ENCODE measurements at regions not wholly inside any gene's neighbourhood (a gene's known extent, or its start where the extent isn't known, plus 50 kb on each side); places are given as distances from the start of the nearest gene placed in this dataset.
"Not testable (repeated sequence)": the region's sequence is repeated elsewhere in the genome, so short reads cannot be mapped to it uniquely, and the experiment has no call there.

- intact Hi-C loops (cut with DNase I), result no loop called here
- TF ChIP-seq POLR2A (IDR thresholded peaks at IDR 0.05), result no peak
- TF ChIP-seq CTCF (IDR thresholded peaks at IDR 0.05), result no peak
These were observed 328.6 kb downstream of the PLPP3 start for GRCh38 chr1:56250809-56251208.

GRCh38 chr1:56249234-56249633 lies 330.1 kb downstream of the PLPP3 start:
- TF ChIP-seq CTCF (IDR thresholded peaks at IDR 0.05) (no peak), POLR2A (IDR thresholded peaks at IDR 0.05) (no peak)
- intact Hi-C loops (cut with DNase I), result no loop called here
- no peaks in the 10 kb centered on the region for H3K4me1 ChIP-seq
- no peaks in the 10 kb centered on the region for H3K27me3 ChIP-seq
- H3K9me3 ChIP-seq, result no peaks in the 10 kb centered on the region
- H3K4me3 ChIP-seq, result no peak overlapping the region
- no peaks in the 10 kb centered on the region for H3K36me3 ChIP-seq
- H3K27ac ChIP-seq, result no peak overlapping the region
- WGBS, 2 donors, result 40 to 64% methylated on average over 2 of the region's 2 CpGs
- no peak for DNase-seq

More at GRCh38 chr1:56250809-56251208, 328.6 kb downstream of the PLPP3 start:
- no peaks in the 10 kb centered on the region for H3K9me3 ChIP-seq
- DNase-seq, result no peak
- no peaks in the 10 kb centered on the region for H3K27me3 ChIP-seq
- WGBS, 2 donors, result 100% methylated on average over 1 of the region's 1 CpG
- no peak overlapping the region for H3K4me3 ChIP-seq
- no peaks in the 10 kb centered on the region for H3K4me1 ChIP-seq
- no peak overlapping the region for H3K27ac ChIP-seq
- no peaks in the 10 kb centered on the region for H3K36me3 ChIP-seq

- Histone ChIP-seq H3K9me3 (no peaks in the 10 kb centered on the region), H3K4me3 (no peak overlapping the region), H3K27ac (no peak overlapping the region), H3K4me1 (no peaks in the 10 kb centered on the region), H3K27me3 (no peaks in the 10 kb centered on the region), H3K36me3 (no peaks in the 10 kb centered on the region)
- TF ChIP-seq POLR2A (IDR thresholded peaks at IDR 0.05) (no peak), CTCF (IDR thresholded peaks at IDR 0.05) (no peak)
- WGBS, 2 donors, result 95 to 100% methylated on average over 1 of the region's 1 CpG
- no peak for DNase-seq
- intact Hi-C loops (cut with DNase I), result no loop called here
These were observed 331.2 kb downstream of the PLPP3 start for GRCh38 chr1:56248138-56248537.

GRCh38 chr1:56246726-56247125 lies 332.6 kb downstream of the PLPP3 start:
- DNase-seq; H3K4me3 ChIP-seq; H3K4me1 ChIP-seq; H3K9me3 ChIP-seq; H3K27me3 ChIP-seq; intact Hi-C loops (cut with DNase I); H3K36me3 ChIP-seq; H3K27ac ChIP-seq: not testable (repeated sequence)
- 85 to 90% methylated on average over 2 of the region's 2 CpGs for WGBS, 2 donors

- Histone ChIP-seq H3K4me1 (no peaks in the 10 kb centered on the region), H3K4me3 (no peak overlapping the region), H3K9me3 (no peaks in the 10 kb centered on the region), H3K27me3 (no peaks in the 10 kb centered on the region), H3K36me3 (no peaks in the 10 kb centered on the region), H3K27ac (no peak overlapping the region)
- intact Hi-C loops (cut with DNase I), result no loop called here
- TF ChIP-seq CTCF (IDR thresholded peaks at IDR 0.05), result no peak
- no peak for TF ChIP-seq POLR2A (IDR thresholded peaks at IDR 0.05)
- 39 to 46% methylated on average over 1 of the region's 1 CpG for WGBS, 2 donors
- no peak for DNase-seq
These were observed 339.0 kb downstream of the PLPP3 start for GRCh38 chr1:56240400-56240799.

GRCh38 chr1:56237491-56238064 lies 341.8 kb downstream of the PLPP3 start:
- H3K4me1 ChIP-seq, result no peaks in the 10 kb centered on the region
- H3K9me3 ChIP-seq, result no peaks in the 10 kb centered on the region
- intact Hi-C loops (cut with DNase I), result no loop called here
- no peak overlapping the region for H3K4me3 ChIP-seq
- no peak for DNase-seq
- H3K27ac ChIP-seq, result no peak overlapping the region
- 84 to 89% methylated on average over 4 of the region's 4 CpGs for WGBS, 2 donors
- no peaks in the 10 kb centered on the region for H3K36me3 ChIP-seq
- no peaks in the 10 kb centered on the region for H3K27me3 ChIP-seq
- TF ChIP-seq POLR2A (IDR thresholded peaks at IDR 0.05) (no peak), CTCF (IDR thresholded peaks at IDR 0.05) (no peak)
